NCI-H774 (cell line): ENCODE measurements at regions not wholly inside any gene's neighbourhood (a gene's known extent, or its start where the extent isn't known, plus 50 kb on each side); places are given as distances from the start of the nearest gene placed in this dataset.

Experiments used
- DNase-seq: peaks from one replicate; lab custom pipeline; 2025; lab: John Stamatoyannopoulos, UW

DNA sequence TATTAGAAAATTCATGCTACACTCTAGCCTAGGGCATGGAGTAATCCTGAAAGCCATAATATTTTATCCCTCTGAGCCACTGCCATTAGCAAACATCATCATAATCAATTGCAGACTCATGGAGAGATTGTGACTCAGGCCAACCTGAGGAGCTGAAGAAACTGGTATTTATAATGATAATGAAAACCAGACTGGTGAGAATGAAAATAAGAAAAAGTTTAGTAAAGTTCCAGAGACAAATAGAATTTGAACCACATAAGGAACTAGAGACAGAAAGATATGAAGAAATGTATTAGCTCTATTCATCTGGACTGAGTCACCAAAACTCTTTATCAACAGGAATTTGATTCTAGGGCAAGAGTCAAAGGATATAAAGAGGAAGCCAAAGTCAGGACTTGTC, 158.7 kb downstream of the DRD1 start:
- no peak for DNase-seq

GRCh38 chr5:175284806-175285205, 159.2 kb downstream of the DRD1 start:
- no peak for DNase-seq

DNA sequence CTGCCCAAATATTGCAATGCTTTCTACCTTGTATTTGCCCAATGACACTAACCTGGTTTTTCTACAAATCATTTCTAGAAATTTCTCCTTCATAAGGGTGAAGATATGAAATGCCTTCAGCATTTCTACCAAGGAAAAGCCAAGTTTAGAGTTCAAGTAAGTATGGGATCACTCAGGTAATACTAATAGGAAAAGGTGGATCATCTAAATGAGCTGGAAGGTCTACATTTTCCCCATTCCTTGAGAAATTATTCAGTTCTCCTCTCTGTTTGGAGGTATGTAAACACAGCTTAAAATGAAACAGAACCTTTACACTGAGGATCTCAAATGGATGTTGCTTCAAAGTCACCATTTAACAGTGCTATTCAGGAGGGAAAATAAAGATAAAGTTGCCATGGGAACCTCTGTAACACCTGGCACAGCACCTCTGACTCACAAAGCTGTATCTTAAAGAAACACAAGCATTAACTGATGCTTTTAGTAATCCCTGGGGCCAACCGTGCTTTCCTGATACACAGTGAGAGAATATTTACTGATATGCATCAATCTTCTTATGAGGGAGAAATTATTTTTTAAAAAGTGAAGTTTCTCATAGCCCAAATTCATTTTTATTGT, 161.3 kb downstream of the DRD1 start:
- DNase-seq: no peak

DNA sequence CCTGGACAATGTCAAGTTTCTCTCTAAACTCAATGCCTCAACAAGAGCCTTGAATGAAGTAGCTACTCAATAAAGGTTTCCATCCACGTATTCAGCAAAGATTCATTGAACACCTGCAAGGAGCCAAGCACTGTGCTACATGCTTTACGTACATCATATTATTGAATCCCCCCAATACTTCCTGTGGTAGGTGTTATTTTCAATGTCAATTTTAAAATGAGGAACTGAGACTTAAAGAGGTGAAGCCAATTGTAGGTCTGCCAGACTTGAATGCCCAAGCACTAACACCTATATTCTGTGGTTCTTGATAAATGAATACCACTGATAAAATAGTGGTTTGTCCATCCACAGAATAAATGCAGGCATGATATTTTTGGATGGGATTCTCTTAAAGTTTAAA, 162.3 kb downstream of the DRD1 start:
- DNase-seq: no peak

DNA sequence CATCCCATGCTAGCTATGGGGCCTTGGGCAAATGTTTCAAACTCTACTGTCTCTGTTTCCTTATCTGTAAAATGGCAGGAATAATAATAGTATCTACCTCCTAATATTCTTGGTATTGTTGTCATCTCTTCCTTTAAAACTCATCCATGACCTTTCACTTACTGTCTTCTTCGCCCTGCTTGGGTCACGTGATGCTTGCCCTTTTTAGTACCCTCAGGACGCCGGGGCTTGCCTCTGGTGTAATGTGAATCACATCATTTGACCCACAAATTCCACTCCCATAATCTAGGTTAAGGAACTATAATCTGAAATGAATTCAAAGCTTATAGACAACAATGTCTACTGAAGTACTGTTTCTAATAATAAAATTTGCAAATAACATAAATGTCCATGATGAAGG, 162.7 kb downstream of the DRD1 start:
- DNase-seq: no peak

- no peak for DNase-seq
These were observed 164.5 kb downstream of the DRD1 start for GRCh38 chr5:175279506-175279905.

DNA sequence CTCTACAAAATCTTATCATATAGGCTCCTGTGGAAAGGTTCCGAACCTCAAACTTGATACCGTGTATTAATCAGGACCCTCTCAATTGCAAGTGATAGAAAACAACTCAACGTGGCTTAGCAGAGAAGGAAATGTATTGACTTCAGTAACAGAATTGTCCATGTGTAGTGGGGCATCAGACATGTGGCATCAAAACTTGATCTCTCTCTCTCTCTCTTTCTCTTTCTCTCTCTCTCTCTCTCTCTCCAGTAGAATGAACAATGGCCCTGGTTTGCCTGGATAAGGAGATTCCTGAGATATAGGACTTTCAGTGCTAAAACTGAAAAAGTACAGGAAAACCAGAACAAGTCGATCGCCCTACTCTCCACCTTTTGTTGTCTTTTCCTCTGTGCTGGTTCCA, 168.2 kb downstream of the DRD1 start:
- DNase-seq: no peak

- DNase-seq: no peak
These were observed 168.9 kb downstream of the DRD1 start for GRCh38 chr5:175275097-175275496.

DNA sequence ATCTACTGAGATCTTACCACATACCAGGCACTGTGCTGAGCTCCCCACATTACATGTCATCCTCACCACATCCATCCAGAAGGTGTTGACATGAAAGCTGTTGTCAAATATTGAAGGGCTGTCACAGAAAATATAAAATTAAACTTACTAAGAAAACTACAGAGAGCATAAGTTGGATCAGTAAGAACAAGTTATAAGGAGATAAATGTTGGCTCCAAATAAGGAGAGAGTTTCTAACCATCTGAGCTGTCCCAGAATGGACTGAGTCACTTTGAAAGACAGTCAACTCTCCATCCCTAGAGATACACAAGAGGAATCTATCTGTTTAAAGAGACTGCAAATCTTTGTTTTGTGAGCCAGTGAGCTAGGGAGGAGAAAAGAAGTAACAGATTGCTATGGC, 169.8 kb downstream of the DRD1 start:
- DNase-seq: no peak

- DNase-seq: no peak
These were observed 179.6 kb downstream of the DRD1 start for GRCh38 chr5:175264406-175264805.

DNA sequence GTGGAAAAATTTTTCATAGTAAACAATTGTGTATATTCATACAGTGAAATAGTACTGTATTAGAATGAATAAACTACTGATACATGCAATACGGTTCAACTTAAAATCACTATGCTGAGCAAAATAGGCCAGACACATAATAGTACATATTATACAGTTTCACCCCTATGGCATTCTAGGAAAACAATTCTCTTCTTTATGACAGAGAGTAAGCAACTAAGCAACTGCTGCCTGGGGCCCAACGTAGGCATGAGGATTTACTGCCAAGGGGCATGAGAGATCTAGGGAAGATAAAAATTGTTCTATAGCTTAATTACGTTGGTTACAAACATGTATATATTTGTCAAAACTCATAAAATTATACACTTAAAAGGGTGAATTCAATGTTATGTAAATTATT, 180.2 kb downstream of the DRD1 start:
- no peak for DNase-seq

DNA sequence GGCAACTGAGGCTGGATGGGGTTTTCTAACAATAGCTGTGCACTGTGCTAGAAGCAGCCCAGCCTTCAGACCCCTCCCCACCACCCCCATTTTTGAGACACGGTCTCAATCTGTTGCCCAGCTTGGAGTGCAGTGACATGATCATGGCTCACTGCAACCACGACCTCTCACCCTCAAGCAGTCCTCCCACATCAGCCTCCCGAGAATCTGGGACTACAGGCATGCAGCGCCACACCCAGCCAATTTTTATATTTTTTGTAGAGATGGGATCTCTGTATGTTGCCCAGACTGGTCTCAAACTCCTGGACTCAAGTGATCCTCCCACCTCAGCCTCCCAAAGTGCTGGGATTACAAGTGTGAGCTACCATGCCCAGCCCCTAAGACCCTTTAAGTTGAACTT, 182.5 kb downstream of the DRD1 start:
- DNase-seq: no peak

DNA sequence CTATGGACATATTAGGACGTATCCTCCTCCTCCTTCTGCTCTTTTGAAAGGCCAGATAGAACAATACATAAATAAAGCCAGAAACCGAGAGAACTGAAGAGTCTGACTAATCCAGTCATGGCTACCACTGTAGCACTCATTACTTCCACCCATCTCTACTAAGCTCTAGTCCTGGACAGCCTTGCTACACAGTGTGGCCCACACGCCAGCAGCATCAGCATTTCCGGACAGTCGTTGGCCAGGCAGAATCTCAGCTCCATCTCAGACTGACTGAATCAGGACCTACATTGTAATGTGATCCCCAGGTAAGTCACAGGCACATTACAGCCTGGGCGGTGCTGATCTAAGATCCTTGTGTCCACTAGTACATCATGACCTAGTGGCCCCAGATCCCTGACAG, 182.9 kb downstream of the DRD1 start:
- no peak for DNase-seq

- DNase-seq: no peak
These were observed 186.2 kb downstream of the DRD1 start for GRCh38 chr5:175257847-175258194.

DNA sequence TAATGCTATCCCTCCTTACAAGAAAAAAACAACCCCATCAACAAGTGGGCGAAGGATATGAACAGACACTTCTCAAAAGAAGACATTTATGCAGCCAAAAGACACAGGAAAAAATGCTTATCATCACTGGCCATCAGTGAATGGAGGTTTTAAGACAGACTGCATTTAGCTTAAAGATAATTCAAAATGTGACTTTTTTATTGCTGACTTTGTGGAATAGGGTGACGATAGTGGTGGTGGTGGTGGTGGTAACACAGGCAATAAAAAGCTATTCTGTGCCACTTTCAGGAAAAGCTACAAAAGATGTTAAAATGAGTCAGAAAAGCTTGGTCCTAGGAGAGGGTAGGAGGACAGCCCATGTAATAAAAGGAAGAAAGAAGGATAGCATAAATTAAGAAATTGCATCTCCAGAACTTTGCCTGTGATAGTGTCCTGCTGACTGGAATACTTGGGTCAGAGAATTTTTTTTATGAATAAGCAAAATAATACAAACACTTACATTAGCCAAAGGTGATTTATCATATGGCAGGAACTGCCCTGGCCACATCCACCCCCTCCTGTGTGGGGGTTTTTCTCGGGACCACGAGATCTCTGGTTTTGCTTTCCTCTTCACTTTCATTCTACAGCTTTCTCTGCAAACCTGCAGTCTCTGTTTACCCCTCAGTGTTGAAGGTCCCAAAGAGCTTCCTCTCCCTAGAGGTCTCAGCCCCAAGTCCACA, 186.7 kb downstream of the DRD1 start:
- DNase-seq: no peak

GRCh38 chr5:175254155-175254554, 189.8 kb downstream of the DRD1 start:
- no peak for DNase-seq

DNA sequence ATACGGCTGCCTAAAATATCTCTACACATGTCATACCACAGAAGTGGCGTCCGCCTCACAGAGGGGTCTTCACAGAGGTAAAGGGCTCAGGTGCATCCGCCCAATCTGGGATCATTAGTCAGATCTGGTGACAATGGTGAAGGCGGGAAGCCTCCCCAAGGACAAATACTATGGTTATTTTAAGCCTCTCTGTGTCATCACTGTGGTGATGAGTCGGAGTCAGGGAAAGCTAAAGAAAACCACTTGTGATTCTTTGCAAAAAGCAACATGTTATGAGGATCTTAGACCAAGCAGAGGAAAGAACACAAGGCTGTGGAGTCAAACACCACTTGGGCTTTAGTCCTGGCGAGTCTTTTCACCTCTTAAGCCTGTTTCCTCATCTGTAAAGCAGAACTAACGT, 190.4 kb downstream of the DRD1 start:
- no peak for DNase-seq

- DNase-seq: no peak
These were observed 191.7 kb downstream of the DRD1 start for GRCh38 chr5:175252234-175252805.

- no peak for DNase-seq
These were observed 193.6 kb downstream of the DRD1 start for GRCh38 chr5:175250426-175250825.

DNA sequence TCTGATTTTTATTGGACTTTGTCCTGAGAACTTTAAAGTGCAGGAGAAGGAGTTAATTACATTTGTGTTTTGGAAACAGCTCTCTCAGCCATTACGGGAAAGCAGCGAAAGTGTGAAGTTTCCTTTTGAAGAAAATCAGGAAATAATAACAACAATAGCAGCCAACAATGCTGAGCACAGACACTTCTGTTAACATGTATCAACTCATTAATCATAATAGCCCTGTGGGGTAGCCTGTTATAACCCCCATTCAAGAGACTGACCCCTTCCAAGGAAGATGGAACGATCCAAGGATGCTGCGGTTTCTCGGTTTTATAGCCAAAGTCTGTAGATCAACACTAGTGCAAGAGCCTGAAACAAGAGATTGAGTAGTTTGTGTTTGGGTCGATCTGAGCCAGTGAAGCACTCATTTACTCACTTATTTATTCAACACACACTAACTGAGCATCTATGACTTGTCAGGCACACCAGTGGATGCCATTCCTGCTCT, 195.5 kb downstream of the DRD1 start:
- DNase-seq: no peak

GRCh38 chr5:175246889-175247520, 197.0 kb downstream of the DRD1 start:
- DNase-seq: no peak

GRCh38 chr5:175246242-175246888, 197.6 kb downstream of the DRD1 start:
- DNase-seq: no peak

DNA sequence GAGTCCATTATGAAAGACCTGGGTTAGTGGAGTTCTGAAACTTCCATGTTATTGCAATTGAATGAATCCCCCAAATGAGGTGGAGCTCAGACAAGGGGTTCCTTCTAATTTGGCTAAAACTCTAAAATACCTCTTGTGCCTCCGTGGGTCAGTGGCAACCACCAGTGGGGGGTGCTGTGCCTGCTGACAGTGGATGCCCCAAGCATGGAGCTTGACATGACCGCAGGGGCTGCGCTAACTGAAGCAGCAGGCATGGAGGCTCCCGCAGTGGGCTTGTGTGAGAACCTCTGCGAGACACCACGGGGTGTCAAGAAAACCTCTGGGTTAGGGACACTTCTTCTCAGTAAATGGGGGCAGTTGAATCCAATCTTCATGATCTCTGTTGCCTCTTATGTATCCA, 200.5 kb downstream of the DRD1 start:
- DNase-seq: no peak
